ENCODE measurements at regions not wholly inside any gene's neighbourhood (a gene's known extent, or its start where the extent isn't known, plus 50 kb on each side); places are given as distances from the start of the nearest gene placed in this dataset.

DNA sequence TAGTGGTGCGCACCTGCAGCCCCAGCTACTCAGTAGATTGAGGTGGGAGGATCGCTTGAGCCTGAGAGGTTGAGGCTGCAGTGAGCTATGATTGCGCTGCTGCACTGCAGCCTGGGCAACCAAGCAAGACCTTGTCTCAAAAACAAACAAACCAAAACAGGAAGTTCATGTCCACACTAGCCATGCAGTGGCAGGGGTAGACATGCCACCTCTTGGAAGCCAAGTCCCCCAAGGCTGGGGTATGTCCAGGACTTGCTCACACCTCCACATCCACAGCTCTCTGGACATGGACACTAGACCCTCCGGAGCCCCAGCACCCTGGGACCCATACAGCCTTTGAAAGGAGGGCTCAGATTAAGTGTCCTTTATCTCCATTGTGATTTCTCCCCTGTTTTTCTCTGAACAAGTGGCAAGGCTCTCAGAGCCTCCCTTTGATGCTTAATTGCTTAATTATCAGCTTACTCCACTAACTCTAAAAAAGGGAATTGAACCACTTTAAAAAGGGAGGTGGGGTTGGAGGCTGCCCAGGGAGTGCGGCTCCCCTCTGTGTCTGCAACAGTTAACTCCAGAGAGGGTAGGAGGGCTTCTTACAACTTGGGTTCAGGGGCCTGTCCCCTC is 424.6 kb upstream of the C16orf82 start:
- no peak for TF ChIP-seq ZNF274 (IDR thresholded peaks at IDR 0.05; ENCODE audit: low read depth, low read length)
- TF ChIP-seq SUZ12 (IDR thresholded peaks at IDR 0.05; ENCODE audit: extremely low read depth, insufficient read depth, insufficient read length) = no peak
- no peak for TF ChIP-seq YY1 (IDR thresholded peaks at IDR 0.05; ENCODE audit: insufficient read depth, insufficient read length)

All from NT2/D1 (cell line).